GM19324 (cell line): ENCODE measurements at regions not wholly inside any gene's neighbourhood (a gene's known extent, or its start where the extent isn't known, plus 50 kb on each side); places are given as distances from the start of the nearest gene placed in this dataset.

ENCODE experiments used
- ATAC-seq: cut with Tn5 transposase; IDR thresholded peaks from one replicate; pipeline ENCODE4 v1.9.1; 2021; ENCODE audit warnings: mild to moderate bottlenecking, moderate library complexity; ENCODE audit not compliant: unreplicated experiment, low FRiP score

DNA sequence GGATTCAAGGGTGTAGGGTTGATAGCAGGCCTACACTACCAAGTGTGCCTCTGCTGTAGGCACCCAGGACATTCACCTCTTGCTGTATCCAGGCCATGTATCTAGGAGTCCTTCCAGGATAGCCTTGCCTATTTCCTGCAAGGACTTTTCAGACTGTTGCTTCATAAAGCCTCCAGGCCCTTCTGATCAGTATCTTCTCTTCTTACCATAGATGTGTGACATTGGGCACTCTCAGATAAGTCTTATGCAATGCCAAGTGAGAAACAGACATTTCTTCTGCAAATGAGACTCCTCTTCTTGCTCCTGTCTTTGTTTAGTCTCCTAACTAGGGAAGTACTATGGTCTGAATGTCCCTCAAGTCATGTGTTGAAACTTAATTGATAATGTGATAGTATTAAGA, 386.8 kb downstream of the ANKRD50 start:
- no peak for ATAC-seq

DNA sequence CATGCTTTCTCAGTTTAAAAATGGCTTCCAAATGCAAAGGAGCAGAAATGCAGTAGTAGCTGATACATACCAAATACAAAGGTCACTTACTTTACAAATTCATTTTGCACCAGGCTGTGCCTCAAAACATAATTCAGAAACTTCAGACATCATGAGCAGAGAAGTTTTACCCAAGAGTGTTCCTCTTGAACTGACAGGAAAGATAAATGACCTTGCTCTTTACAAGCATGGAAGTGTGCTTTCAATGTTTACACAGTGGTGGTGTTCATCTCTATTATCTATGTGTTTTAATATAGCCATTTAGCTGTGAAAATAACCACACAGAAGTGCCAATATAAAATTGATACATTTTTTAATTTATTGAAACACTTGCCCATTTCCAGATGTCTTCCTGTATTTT, 383.4 kb downstream of the ANKRD50 start:
- ATAC-seq = no peak

DNA sequence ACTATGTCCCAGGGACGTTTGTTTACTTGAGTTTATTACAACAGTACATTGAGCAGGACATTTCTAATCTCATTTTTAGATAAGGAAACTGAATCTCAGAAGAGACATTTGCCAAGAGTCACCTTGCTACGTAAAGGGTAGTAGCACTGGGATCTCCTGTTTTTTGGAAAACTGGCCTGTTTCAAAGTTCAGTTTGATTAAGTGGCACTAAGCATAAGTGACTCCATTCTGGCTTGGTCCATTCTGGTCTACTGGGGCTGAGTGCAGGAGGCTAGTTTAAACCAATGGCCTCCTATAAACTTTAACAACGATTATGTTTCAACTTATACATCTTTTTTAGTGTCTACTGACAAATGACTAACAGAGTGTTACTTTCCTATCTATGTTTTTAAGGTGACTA, 382.5 kb downstream of the ANKRD50 start:
- ATAC-seq = no peak

DNA sequence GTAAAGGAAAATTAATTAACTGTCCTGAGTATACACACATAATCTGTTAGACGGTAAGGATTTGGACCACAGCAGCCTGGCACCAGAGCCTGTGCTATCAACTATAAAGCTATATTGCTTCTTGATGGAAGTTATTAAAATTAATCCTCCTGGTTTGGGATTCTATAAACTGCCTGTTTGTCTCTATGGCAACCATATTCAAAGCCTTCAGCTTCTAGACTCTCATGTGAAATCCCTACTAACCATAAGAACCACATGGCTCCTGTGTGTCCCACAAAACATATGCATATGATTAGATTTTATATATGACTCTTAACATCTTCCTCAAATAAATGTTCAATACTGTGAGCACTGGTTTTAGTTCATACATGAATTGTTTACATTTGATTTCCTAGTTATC, 380.8 kb downstream of the ANKRD50 start:
- ATAC-seq = no peak

DNA sequence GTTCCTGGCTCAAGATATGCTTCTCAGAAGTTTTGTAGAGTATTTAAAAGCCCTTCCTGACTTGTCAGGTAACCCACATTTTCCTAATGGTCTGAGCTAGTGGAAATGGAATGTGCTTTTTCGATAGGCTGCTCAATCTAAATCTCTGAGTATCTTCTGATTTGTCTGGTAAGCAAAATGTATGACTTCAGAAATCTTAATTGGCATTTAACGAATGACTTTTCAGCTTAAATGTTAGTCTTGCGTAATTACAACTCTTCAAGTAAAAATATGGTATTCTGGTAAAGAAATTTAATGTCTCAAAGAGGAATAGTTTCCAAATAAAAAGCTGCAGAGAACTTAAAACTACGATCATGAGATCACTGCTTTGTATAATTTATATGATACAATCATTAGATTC, 379.1 kb downstream of the ANKRD50 start:
- ATAC-seq = no peak

DNA sequence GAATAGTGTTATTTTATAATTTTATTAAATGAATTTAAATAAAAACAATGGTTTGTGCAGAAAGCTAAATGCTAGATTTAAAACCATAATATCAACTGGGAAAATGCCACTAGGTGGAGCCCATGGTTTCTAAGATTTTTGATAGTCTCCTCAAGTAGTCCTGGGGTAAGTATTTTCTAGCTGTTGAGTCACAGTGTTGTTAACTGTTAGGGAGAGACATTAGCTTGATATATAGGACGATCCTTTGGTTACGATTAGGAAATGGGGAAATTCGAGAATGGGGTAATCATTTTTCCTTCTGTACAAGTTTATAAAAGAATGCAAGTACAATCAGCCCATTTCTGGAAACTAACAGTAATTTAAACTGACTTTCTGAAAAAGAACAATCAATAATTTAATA, 378.4 kb downstream of the ANKRD50 start:
- no peak for ATAC-seq

DNA sequence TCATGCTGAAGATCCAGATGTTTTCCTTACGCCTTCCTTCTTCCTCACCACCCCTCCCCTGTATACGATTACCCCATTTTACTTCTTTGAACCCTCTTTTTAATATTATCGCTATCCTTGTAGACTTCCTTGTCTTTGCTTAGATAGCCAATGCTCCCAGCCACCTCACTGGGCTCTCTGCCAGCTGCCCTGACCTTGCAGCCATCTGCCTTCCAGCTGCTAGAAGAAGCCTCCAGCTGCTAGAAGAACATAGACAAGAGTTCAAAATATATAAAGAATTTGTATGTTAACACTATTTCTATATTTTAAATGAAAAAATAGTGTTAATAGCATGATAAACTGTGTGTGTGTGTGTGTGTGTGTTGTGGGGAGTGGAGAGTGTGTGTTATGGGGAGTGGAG, 374.7 kb downstream of the ANKRD50 start:
- no peak for ATAC-seq

DNA sequence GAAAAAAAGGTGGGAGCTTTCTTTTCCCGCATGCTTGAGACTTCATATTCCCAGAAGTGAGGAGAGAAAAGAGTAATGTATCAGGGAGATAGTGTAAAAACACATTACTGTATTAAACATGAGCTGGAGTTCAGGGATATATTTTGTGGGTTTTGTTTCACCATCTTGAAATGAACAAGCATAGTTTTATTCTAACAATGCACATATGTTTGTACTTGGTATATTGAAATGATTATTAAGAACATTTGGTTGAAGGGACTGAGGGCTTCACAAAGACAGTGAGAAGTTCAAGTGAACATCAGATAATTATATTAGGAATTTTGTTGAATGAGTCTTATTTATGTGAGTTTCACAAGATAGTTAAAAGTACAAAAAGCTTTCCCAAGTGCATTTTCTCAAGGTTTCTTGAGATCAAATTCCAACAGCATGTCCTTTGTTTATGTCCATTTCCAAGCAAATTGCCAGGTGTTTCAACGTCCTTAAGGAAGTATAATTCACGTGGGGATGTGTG, 368.8 kb downstream of the ANKRD50 start:
- ATAC-seq = no peak

DNA sequence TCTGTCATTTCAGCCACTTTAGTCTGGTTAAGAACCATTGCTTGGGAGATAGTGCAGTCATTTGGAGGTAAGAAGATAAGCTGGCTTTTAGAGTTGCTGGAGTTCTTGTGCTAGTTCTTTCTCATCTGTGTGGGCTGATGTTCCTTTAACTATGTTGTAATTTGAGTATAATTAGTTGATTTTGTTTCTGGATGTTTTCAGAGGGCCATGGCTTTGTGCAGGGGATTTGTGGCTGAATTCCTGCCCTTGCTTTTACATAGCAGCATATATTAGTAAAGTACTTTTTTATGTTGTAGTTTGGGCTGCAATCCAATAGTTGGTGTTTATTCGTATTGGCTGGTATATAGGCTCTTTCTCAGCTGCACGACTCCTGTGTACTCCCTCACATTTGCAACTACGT, 339.6 kb downstream of the ANKRD50 start:
- no peak for ATAC-seq

DNA sequence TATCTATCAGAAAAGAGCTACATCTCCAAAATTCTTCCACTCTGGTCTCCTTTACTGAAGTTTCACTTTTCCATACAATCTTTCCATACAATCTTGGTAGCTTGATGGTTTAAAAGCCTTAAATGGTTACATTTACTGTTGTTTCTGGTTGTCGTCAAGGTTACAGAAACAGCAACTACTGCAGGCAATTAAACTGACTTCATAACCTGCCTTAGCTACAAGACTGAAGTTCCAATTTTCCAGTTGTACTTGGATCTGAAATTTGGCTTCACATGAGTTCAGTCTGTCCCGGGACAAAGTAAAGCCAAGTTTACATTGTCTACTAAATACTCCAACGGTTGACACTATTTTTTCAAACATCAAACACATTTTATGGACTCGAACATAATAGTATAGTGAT, 326.4 kb downstream of the ANKRD50 start:
- ATAC-seq = no peak

DNA sequence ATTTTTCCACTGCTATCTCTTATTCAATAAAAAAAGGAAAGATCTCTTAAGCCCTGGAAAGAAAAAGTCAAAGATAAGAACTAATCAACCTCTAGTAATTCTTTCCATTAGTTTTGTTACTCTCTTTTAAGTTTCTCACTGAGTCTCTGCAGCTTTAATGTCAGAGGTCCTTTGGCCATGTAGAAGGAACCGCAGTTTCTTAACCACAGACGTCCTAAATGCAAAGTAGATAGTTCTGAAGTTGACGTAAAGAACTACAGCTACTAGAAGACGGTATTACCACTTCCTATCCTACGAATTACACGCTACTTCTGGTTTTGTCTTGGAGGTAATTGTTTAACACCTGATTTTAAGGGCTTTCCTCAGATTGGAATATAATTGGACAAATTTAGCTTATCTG, 325.9 kb downstream of the ANKRD50 start:
- ATAC-seq = no peak

DNA sequence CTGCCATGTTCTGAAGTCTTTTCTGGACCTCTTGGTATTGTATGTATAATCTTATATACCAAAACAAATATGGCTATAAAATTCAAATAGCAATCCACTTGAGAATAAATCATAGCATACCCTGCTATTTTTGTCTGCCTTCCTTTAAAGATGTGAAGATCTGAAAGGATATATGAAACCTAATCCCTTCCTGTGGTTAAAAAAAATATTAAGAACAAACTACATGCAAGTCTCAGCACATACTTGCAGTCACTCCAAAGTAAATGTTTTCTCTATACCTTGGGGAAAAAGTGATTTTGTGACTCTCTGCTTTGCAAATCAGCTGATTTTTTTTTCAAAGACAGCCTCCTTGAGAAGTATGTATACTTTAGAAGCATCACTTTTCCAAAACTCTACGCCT, 322.9 kb downstream of the ANKRD50 start:
- no peak for ATAC-seq

DNA sequence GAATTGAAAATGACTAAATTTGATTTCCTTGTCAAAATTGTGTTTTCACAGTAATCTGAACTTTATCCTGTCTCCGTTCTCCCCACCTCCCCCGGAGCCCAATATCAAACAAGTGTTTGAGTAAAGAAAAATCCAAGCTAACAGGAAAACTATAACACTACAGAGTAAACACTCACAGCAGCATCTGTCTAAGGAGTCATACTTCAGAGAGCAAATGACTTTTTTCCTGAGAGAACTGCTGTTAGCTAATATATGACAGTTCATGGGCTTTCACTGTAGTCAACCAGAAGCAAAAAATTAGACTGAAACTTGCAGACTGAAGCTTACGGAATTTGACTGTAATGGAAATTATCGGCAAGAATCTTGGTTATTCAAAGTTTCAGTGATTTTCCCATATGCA, 321.7 kb downstream of the ANKRD50 start:
- ATAC-seq = no peak

DNA sequence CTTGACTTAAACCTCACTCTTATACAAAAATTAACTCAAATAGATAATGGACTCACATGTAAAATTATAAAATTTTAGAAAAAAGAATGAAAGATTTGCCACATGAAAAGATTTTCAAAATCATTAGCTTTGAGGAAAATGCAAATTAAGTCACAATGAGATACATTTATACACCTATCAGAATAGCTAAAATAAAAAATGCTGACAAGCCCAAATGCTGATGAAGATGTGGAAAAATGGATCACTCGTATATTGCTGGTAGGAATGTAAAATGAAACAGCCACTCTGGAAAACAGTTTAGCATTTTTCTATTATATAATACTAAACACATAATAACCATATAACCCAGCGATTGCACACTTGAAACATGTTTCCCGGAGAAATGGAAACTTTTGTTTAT, 316.2 kb downstream of the ANKRD50 start:
- ATAC-seq = no peak

DNA sequence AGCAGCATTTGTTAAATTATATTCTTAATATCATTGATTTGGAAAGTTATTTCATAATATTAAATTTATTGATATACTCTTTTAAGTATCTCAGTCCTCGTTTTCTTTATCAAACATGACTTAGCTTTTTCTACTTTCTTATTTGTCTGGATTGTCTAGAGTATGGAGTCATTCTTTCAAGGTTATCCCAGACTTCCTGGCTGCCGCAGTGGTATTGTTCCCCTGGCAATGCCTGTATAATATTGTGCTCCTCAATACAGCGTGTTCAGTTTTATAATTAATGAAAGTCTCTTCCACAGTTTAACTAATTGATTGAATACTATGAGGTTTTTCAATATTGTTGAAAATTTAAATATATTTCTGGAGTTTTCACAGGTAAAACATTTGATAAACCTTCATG, 310.9 kb downstream of the ANKRD50 start:
- ATAC-seq = no peak

DNA sequence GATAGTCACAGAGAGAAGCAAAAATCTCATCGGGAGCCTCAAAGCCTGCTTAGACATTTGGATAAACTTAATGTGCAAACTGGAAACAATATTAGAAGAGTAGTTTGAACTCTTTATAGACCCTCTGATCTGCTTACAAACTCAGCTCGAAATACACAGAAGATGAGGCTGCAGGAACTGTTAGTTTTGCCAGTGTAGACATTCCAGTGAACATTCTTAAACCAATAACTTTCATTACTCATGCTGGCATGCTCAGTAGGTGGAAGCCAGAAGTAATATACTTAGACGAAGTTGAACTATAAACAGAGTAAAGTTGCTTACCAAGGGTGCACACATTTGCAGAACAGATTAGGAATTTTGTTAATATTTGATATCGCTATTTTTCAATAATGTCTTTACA, 303.5 kb downstream of the ANKRD50 start:
- no peak for ATAC-seq

DNA sequence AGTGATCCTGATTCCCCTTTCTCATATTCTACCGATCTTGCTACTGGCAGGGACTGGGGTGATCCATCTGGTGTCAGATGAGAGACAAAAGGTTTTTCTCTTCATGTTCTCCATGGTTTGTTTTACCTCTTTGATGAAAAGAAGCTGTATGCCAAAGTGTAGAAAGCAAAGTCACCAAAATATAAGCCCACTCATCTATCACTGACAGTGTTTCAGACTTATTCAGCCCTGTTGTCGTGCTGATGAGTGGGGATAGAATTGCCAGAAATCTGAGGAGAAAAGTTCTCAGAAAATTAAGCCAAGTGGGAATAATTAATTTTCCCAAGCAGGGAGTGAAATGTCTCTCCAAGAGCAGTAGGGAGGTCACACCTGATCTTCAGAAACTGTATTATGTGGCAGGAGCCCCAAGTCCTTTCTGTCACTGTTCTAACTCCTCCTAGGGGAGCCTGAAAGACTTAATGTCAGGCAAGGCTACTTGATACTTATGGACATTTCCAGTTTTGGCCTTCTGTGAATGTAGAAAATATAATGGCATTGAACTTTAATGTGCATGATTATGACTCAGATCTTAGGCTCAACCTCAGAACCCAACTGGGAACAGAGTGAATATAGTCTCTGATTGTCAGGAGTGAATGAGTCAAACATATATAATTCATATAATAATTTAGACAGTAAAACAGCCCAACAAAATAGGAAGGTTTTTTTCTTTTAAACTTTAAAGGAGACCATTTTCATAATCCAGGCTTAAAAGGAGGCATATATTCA, 298.1 kb downstream of the ANKRD50 start:
- ATAC-seq = no peak

DNA sequence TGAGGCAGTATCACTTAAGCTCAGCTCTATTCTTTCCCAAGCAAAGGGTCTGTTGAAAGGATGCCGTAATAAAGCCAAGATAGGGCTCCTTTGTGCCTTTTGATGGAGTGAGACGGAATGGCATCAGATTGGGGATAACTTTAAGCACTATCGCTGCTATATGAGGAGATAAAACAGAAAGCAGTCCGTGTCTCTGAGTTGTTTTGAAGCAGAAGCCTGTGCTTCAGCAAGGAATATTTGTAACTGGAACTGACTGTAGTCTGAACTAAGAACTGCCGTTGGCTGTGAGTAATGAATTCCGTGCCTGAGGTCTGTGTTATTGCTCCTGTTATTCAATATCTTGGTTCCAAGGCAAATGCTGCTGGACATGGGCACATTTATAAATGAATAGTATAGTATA, 297.4 kb downstream of the ANKRD50 start:
- no peak for ATAC-seq

DNA sequence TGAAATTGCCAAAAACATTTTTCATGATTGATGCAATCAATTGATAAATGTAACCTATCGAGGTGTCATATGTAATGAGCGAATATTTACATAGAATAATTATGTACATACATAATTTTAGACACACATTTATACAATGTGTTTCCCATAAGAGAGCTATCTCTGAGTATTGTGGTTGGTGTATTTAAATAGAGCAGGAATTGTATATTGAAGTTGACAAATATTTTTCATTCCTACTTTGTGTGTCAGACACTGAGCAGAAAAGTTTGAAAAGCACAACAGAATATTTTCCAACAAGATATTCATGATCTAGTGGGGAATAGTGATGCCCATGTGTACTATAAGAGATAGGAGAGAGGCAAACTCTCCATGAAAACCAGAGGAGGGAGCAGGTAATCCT, 295.2 kb downstream of the ANKRD50 start:
- ATAC-seq = no peak

DNA sequence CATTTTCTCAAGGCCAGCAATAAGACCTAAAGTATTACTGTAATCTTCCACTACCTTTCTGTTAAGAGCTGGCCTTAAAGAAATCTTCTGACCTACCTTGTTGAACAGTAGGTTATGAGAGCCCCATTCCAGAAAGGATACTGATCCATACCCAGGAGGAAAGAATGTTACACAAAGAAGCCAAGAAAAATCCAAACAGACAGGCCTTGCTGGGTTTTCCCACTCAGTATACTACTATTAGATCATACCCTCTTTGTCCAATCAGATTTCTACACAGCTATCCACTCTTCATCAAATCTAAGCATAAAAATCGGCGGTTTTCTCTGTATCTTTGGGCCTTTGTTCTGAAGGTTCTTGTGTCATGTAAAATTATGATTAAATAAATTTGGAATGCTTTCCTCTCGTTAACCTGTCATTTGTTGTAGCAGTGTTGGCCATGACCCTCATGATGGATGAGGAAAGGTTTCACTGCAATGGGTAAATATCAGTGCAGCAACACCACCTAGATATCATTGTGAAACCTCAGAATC, 292.3 kb downstream of the ANKRD50 start:
- no peak for ATAC-seq

DNA sequence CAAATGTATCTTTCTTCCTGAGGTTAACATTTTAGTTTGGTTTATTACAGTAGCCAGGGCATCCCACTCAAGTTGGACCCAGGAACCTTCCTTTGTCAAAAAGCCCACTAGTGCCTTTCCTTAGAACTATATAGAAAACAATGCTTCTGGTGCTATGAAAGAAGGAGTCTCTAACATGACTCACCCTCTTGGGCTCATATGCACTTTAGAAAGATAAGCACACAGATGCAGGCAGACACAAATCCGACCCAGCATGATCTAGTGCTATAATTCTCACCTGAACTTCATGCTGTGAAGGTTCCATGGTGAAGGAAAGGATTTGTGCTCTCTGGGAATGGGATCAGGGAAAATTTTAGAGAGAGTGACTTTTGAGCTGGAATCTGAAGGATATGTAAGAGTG, 289.4 kb downstream of the ANKRD50 start:
- no peak for ATAC-seq

DNA sequence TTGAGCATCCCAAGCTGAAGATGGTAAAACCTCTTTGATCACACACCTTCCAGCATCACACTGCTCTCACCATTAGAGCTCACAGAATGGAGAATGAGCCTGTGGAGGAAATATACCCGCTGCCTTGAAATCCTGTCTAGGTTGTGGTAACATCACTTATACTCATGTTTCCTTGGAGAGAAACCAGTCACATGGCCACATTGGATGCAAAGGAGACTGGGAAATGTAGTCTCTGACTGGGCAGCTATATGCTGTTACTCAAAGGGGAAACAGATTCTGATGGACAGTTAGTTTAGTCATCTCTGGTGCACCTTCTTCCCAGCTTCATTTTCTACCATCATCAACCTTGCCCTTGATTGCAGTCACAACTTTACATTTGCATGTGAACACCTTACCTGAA, 286.3 kb downstream of the ANKRD50 start:
- ATAC-seq = no peak
